ENCODE measurements at regions not wholly inside any gene's neighbourhood (a gene's known extent, or its start where the extent isn't known, plus 50 kb on each side); places are given as distances from the start of the nearest gene placed in this dataset.

GRCh38 chr1:239536165-239536849 lies 149.9 kb downstream of the CHRM3 start:
- Histone ChIP-seq H3K27ac (no peak overlapping the region), H3K9me3 (no peaks in the 10 kb centered on the region), H3K36me3 (ENCODE audit: insufficient read depth in 1 of 2, low read depth in 1 of 2) (no peaks in the 10 kb centered on the region), H3K27me3 (ENCODE audit: insufficient read depth in 3 of 3, low read length in 2 of 3) (no peaks in the 10 kb centered on the region), H3K4me3 (no peak overlapping the region), H3K4me1 (no peaks in the 10 kb centered on the region)
- no peak for TF ChIP-seq CTCF (IDR thresholded peaks at IDR 0.05)
- ATAC-seq, result no peak
- intact Hi-C loops (cut with DNase I), result no loop called here
- no peak for DNase-seq
- 44 to 50% (median 46%) methylated on average over 5 of the region's 5 CpGs for WGBS, 3 donors

- no peak for DNase-seq
- Histone ChIP-seq H3K4me3 (no peak overlapping the region), H3K4me1 (no peaks in the 10 kb centered on the region), H3K9me3 (no peaks in the 10 kb centered on the region), H3K27me3 (ENCODE audit: insufficient read depth in 3 of 3, low read length in 2 of 3) (no peaks in the 10 kb centered on the region), H3K27ac (no peak overlapping the region), H3K36me3 (ENCODE audit: insufficient read depth in 1 of 2, low read depth in 1 of 2) (no peaks in the 10 kb centered on the region)
- intact Hi-C loops (cut with DNase I), result no loop called here
- ATAC-seq, result no peak
- WGBS, 3 donors, result 46 to 52% (median 50%) methylated on average over 3 of the region's 3 CpGs
- no peak for TF ChIP-seq CTCF (IDR thresholded peaks at IDR 0.05)
Observed at GRCh38 chr1:239537795-239538194, 151.4 kb downstream of the CHRM3 start.

GRCh38 chr1:239538239-239538988 lies 152.0 kb downstream of the CHRM3 start:
- Histone ChIP-seq H3K27ac (no peak overlapping the region), H3K4me1 (no peaks in the 10 kb centered on the region), H3K27me3 (ENCODE audit: insufficient read depth in 3 of 3, low read length in 2 of 3) (no peaks in the 10 kb centered on the region), H3K4me3 (no peak overlapping the region), H3K36me3 (ENCODE audit: insufficient read depth in 1 of 2, low read depth in 1 of 2) (no peaks in the 10 kb centered on the region), H3K9me3 (no peaks in the 10 kb centered on the region)
- TF ChIP-seq CTCF (IDR thresholded peaks at IDR 0.05), result no peak
- no peak for ATAC-seq
- DNase-seq, result no peak
- WGBS, 3 donors, result 45 to 60% (median 53%) methylated on average over 2 of the region's 2 CpGs
- intact Hi-C loops (cut with DNase I), result no loop called here

GRCh38 chr1:239539051-239539450 lies 152.7 kb downstream of the CHRM3 start:
- Histone ChIP-seq H3K27ac (no peak overlapping the region), H3K9me3 (no peaks in the 10 kb centered on the region), H3K4me3 (no peak overlapping the region), H3K4me1 (no peaks in the 10 kb centered on the region), H3K36me3 (ENCODE audit: insufficient read depth in 1 of 2, low read depth in 1 of 2) (no peaks in the 10 kb centered on the region), H3K27me3 (ENCODE audit: insufficient read depth in 3 of 3, low read length in 2 of 3) (no peaks in the 10 kb centered on the region)
- 81 to 91% (median 81%) methylated on average over 2 of the region's 2 CpGs for WGBS, 3 donors
- DNase-seq (no peak), ATAC-seq (no peak)
- intact Hi-C loops (cut with DNase I), result no loop called here
- TF ChIP-seq CTCF (IDR thresholded peaks at IDR 0.05), result no peak
